Prostate gland (tissue), 2 donors: ENCODE measurements at regions not wholly inside any gene's neighbourhood (a gene's known extent, or its start where the extent isn't known, plus 50 kb on each side); places are given as distances from the start of the nearest gene placed in this dataset.

ENCODE experiments used
- CTCF ChIP-seq, 4 experiments: fragments of 200-600 bp in 2 of 4; fragments of 450-650 bp in 2 of 4; sonication (generic) in 2 of 4; IDR thresholded peaks; 1 replicate in 3 of 4; 2 replicates in 1 of 4; pipeline ENCODE4 v1.5.1; 2016 to 2019; ENCODE audit warnings: antibody characterized with exemption in 4 of 4, mild to moderate bottlenecking in 2 of 4, moderate library complexity in 2 of 4
- POLR2A ChIP-seq: fragments of 450-650 bp; IDR thresholded peaks from one replicate; pipeline ENCODE4 v1.6.1; 2016; ENCODE audit warnings: antibody characterized with exemption, mild to moderate bottlenecking

DNA sequence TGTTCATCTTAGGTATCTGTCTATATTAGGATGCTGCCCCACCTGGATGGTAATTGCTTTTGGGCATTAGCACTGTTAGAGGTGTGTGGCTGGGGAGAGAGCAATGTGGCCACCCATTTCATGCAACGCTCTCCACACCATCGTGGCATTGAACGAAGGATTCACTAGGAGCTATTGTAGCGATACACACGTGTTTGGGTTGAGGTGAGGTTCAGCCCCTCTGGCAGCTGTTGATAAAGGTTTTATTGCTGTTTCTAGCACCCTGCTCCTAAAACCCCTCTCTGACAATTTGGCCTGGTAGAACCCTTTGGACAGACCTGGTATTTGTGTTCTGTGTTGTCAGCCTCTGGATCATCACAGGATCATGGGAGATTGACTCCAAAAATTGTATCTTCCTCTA lies 280.9 kb downstream of the PRL start:
- no peak for TF ChIP-seq CTCF (IDR thresholded peaks at IDR 0.05)
- TF ChIP-seq POLR2A, result no peak
